NCI-H2081 treated with DMSO at 0.1 percent for 48 hours (cell line): ENCODE measurements at regions not wholly inside any gene's neighbourhood (a gene's known extent, or its start where the extent isn't known, plus 50 kb on each side); places are given as distances from the start of the nearest gene placed in this dataset.
"Not testable (repeated sequence)": the region's sequence is repeated elsewhere in the genome, so short reads cannot be mapped to it uniquely, and the experiment has no call there.

Experiments used
- DNase-seq: peaks from one replicate; lab custom pipeline; 2025; lab: John Stamatoyannopoulos, UW

DNA sequence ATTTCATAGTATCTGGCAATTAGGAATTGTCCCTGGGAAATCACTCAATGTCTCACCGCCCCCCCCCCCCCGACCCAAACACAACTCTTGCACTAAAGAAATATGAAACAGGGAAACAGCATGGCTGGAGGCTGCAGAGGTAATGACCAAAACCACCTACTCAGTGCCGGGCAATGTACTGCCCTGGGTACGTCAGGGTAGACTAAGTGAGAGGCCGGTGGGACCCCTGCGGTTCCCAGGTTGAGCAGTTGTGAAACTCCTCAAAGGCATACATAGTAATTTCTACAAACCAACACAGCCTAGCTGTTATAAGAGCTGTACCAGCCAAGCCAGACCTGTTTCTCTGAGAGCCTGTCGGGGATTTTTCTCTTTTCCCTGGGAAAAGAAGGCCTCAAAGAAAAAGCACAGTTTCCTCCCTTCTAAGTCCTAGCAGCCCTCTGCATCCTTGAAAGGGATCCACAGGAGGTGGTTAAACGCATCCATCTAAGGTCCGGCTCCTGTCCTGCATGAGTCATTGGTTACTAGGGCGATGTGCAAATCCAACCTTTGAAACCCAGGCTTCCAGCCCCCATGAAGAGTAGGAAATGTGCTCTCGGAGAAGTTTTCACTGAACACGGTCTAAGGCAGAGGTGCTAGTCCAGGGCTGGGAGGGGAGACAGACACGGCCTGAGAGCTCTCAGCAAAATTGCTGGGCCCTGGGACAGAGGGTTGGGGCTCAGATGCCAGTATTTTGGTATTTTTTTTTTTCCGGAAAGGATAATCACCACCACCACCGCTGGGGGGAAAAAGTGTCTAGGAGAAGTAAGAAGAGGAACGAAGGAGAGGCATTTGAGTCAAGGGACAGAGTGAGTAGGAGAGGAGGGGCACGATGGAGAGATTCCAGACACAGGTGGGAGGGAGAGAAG, 172.8 kb downstream of the ATP6V0E2 start:
- not testable (repeated sequence) for DNase-seq

DNA sequence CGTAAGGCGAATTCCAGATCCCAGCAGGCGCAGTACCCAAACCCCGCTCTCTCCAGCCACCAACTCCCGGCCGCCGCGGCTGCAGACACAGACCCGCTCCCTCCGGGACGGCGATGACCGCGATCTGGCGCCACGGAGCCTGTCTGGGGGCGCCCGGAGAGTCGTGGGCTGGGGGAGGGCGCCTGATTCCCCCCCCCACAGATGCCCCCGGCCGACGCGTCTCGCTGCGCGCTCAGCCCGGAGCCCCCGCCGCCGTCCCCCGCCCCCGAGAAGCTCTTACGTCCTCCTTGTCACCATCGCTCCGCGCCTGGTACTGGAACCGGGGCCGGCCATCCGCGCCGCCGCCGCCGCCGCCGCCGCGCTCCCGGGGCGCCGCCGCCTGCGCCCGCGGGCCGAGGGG, 173.6 kb downstream of the ATP6V0E2 start:
- not testable (repeated sequence) for DNase-seq

DNA sequence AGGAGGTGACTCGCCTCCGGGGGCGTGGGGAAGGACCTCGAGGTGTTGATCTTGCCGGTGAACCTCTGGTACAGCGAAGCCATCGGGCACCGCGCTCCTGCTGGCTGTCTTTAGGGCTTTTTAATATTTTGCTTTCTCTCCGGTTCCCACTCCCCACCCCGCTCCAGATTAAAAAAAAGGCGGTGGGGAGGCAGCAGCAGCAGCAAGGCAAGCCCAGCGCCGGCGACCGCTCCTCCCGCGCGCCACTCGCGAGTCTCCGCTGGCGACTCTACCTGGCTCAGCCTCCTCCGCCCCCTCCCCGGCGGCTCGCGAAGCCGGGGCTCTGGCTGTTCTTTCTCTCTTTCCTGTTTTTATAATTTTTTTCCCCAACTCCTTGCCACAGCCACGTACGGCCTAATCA, 174.0 kb downstream of the ATP6V0E2 start:
- not testable (repeated sequence) for DNase-seq

DNA sequence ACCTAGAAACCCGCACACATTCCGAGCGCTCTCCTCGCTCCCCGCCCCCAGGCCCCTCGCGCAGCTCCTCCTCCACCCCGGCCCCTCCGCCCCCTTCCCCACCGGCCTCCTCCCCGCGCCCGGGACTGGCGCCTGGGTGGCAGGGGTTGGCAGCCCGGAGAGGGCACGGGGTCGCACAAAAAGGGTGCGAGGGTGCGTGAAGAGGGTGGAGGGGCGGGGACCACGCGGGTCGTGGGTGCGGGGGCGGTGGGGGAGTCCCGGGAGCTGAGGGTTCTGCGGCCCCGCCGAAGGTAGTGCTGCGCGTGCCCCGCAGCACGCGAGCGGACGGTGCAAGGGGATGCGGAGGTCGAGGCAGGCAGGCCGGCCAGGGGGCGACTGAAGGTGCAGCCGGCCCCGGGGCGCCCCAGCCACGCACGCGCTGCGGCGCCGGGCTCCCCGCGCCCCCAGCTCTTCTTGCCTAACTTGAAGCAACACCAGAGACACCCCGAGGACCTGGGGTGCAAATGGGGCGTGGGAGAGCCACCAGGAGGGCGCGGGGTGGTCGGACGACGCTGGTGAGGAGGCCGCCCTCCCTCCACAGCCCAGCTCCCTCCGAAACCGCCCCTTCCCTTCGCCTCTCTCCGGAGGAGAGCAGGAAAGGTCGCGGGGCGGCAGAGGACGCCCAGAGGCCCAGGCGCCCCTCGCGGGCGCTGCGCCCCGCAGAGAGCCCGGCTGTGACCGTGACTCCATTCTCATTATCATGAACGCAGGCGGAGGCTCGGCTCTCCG, 174.7 kb downstream of the ATP6V0E2 start:
- not testable (repeated sequence) for DNase-seq

GRCh38 chr7:150049012-150049655, 175.4 kb downstream of the ATP6V0E2 start:
- not testable (repeated sequence) for DNase-seq

- DNase-seq = not testable (repeated sequence)
Measured at GRCh38 chr7:150053396-150053795, 179.6 kb downstream of the ATP6V0E2 start.

DNA sequence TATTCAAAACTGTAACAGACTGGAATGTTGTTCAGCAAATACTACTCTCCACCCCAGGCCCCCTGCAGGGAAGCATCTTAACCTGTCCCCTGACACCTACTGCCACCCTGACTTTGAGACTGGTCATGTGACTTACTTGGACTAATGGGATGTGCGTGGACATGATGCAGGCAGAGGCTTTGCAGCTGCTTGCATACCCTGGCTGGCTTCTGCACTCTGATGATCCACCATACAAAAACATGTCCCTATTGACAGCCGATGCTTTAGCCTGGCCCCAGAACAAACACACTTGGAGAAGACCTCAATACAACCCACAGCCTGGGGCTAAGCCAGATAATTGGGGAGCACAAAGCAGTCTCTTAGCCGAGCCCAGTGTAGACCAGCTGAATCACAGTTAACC, 180.5 kb downstream of the ATP6V0E2 start:
- DNase-seq = not testable (repeated sequence)

DNA sequence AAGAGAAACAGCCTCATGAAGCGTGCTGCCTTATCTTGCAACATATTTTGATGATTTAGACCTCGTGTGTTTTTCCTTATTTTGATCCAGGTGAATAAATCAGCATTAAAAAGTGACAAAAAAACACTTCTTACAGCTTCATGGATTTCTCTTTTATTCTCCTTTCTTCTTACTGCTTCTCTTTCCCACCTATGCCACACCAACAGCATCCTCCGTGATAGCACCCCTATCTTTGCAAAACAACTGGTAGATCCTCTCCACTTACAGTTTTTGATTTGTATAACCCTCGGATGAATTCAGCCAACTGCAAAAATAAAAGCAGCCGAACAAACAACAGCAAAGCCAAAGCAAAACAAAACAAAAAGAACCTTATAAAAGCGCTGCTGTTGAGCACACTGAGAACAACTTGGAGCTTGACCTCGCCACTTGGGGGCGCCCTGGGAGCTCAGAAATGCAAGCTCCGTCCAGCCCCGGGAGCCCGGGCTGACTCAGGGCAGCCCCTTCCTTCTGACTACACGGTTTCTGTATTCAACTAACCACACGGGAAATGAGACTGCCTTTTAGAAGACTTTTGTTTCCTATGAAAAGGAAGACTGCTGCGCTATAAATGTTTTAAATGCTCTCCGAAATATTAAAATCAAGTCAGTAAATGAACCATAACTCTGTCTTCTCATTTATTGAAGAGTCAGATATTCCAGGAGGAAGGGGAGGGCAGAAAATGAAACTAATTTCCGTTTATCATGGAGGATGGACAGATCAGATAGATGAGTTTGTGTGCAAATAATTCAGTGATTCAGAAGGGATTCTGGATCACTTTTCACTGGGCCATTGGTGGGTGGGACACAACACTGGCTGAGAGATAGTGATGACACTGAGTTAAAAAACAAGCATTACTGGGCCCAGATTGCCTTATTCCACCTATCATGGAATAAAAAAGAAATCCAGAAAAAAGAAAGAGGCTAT, 186.8 kb downstream of the ATP6V0E2 start:
- DNase-seq = not testable (repeated sequence)

DNA sequence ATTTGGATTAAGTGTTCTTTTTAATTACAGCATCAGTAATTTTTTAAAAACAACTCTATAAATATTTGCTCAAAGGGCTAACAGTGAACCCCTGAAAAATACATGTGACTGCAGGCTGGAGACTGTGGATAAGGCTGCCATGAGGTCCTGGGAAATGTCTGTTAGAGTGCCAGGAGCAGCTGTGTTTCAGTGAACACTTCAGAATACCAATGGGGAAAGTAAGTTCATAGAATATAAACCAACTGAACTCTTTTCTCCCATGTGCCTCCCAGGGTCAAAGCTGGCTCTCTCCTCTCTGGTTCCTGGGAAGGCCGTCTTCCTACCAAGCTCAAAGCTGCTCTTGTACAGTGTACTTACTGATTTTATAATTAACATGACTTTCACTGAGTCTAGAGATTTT, 189.4 kb downstream of the ATP6V0E2 start:
- DNase-seq = not testable (repeated sequence)

GRCh38 chr7:150069555-150070313, 196.0 kb downstream of the ATP6V0E2 start:
- not testable (repeated sequence) for DNase-seq

GRCh38 chr7:150077543-150077942, 203.8 kb downstream of the ATP6V0E2 start:
- not testable (repeated sequence) for DNase-seq

DNA sequence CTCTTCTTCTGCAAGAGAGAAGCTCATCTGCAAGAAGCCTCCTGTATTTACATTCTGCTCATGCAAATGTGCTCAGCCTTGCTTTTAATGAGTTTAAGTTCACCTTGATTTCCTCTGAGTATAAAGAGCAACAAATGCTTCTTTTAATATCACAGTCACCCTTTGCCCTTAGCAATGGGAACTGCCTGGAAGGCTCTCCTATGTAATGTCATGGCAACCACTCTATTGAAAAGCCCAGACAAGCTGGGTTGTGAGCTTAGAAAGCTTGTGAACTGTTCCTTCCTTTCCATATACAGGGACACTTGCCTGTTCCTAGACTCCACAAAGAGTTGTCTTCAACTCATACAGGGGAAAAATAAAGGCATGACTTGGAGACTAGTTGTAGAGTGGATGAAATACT, 208.1 kb downstream of the ATP6V0E2 start:
- DNase-seq = not testable (repeated sequence)

DNA sequence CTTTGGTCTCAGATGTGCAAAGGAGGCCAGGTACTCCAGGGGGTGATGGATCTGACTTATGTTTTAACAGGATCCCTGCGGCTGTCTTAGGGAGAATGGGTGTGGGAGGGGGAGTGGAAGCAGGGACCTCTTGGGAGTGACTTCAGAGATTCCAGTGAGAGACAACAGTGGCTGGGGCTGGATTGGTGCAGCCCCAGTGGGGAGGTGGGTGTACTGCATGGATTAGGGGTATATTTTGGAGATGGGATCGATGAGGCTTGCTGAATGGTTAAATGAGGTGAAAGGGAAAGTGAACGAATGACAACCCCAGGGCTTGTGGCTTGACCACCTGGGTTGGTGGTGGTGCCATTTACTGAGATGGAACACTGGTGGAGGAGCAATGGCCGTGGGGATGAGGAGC, 211.0 kb downstream of the ATP6V0E2 start:
- not testable (repeated sequence) for DNase-seq

GRCh38 chr7:150087478-150087877, 213.7 kb downstream of the ATP6V0E2 start:
- not testable (repeated sequence) for DNase-seq

DNA sequence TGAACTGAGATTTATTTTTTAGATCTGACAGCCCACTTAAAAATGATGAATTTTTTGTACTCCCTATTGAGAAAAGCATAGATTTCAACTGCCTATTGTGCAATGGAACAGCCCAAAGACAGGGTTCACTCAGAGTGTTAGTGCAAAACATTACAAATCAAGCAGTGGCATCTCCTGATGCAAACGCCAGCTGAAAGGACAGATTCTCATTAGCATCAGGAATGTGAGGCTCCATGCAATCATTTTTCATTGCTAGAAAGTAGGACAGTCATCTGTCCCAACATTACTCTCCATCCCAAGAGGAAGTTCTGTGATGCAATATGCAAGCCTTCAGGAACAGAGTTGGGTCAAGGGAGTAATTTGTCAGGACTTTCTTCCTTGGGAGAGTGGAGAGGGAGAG, 215.4 kb downstream of the ATP6V0E2 start:
- DNase-seq = not testable (repeated sequence)

- not testable (repeated sequence) for DNase-seq
Measured at GRCh38 chr7:150090776-150091175, 217.0 kb downstream of the ATP6V0E2 start.

- DNase-seq = not testable (repeated sequence)
Measured at GRCh38 chr7:150093897-150094296, 220.1 kb downstream of the ATP6V0E2 start.

DNA sequence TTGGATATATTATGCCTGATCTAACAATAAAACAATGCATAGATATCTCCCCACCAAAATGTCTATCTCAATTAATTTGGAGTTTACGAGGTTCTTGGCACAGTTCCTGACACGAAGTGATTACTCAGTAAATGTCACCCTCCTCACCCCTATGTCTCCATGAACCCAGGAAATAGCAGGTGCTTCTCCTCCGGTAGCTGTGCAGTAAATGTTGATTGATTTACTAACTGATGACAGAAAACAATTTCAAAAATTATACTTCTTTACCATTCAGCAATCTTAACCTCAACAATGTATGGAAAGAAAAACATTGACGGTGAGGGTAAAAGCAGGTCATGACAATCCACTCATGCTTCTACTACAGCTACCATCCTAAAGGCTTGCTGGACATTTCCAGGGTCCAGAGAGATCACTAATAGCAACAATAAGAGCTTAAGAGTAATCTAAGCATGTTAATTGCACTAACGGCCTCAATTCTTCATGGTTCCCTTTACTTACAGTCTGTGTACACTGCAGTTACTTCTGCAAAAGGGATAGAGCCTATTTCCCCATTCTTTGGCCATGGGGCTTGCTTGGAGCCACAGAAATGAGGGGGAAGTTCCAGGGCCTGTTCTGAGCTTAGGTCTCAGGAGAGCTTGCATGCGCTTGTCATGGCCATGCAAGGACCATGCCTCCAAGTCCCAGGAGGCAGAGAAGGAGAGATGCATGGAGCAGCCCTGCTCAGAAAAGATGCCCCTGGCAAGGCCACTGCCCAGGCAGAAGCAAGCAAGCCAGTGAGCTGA, 222.6 kb downstream of the ATP6V0E2 start:
- not testable (repeated sequence) for DNase-seq

- not testable (repeated sequence) for DNase-seq
Measured at GRCh38 chr7:150098592-150098991, 224.6 kb upstream of the LRRC61 start.
